Fibroblast of lung (primary cell): ENCODE measurements at regions not wholly inside any gene's neighbourhood (a gene's known extent, or its start where the extent isn't known, plus 50 kb on each side); places are given as distances from the start of the nearest gene placed in this dataset.

Source experiments
- DNase-seq, 2 donors: peaks; one replicate each; pipeline versions ENCODE4 v3.0.0 to v3.0.0-alpha.2; 2010; ENCODE audit warnings: low read depth in 2 of 2
- H2AFZ ChIP-seq: 2 replicates; pipeline ENCODE4 v1.5.1; 2012; ENCODE audit warnings: low read length, control low read depth, inconsistent platforms
- H3K27ac ChIP-seq: 2 replicates; pipeline ENCODE4 v1.5.1; 2011; ENCODE audit warnings: low read length, control low read depth; ENCODE audit not compliant: insufficient read depth
- H3K27me3 ChIP-seq: 2 replicates; pipeline ENCODE4 v1.5.1; 2011; ENCODE audit warnings: mild to moderate bottlenecking, low read length; ENCODE audit not compliant: control insufficient read depth, insufficient read depth
- H3K36me3 ChIP-seq: 2 replicates; pipeline ENCODE4 v1.5.1; 2011; ENCODE audit warnings: low read length; ENCODE audit not compliant: control insufficient read depth, insufficient read depth
- H3K4me1 ChIP-seq: 2 replicates; pipeline ENCODE4 v1.5.1; 2011; ENCODE audit warnings: low read length; ENCODE audit not compliant: control insufficient read depth, insufficient read depth; ENCODE audit errors: extremely low read depth
- H3K4me2 ChIP-seq: 2 replicates; pipeline ENCODE4 v1.5.1; 2011; ENCODE audit warnings: low read length, control low read depth; ENCODE audit not compliant: insufficient read depth; ENCODE audit errors: extremely low read depth
- H3K4me3 ChIP-seq, 4 experiments: fragments of 200-600 bp in 1 of 4; sonication (generic) in 1 of 4; replicated peaks in 1 of 4; 2 replicates each; pipeline ENCODE4 v1.5.1; 2011 to 2016; ENCODE audit warnings: low read length in 4 of 4, low read depth in 3 of 4, mild to moderate bottlenecking in 3 of 4, control low read depth in 2 of 4, inconsistent platforms in 1 of 4, mixed read lengths in 1 of 4; ENCODE audit not compliant: insufficient read depth in 1 of 4; ENCODE audit errors: control extremely low read depth in 1 of 4
- H3K79me2 ChIP-seq: 2 replicates; pipeline ENCODE4 v1.5.1; 2012; ENCODE audit warnings: mild to moderate bottlenecking, low read length, inconsistent platforms; ENCODE audit not compliant: control insufficient read depth, insufficient read depth
- H3K9ac ChIP-seq: 2 replicates; pipeline ENCODE4 v1.5.1; 2011; ENCODE audit warnings: mild to moderate bottlenecking, low read length, control low read depth; ENCODE audit not compliant: insufficient read depth
- H3K9me3 ChIP-seq: 2 replicates; pipeline ENCODE4 v1.5.1; 2012; ENCODE audit warnings: low read depth, low read length; ENCODE audit not compliant: control insufficient read depth, insufficient read depth
- H4K20me1 ChIP-seq: 2 replicates; pipeline ENCODE4 v1.5.1; 2011; ENCODE audit warnings: low read length; ENCODE audit not compliant: control insufficient read depth, insufficient read depth; ENCODE audit errors: extremely low read depth
- CTCF ChIP-seq, 2 donors: IDR thresholded peaks in 1 of 2; conservative IDR thresholded peaks in 1 of 2; 1 replicate in 1 of 2; 2 replicates in 1 of 2; pipeline ENCODE4 v1.5.1; 2011 to 2012; ENCODE audit warnings: low read length in 2 of 2, control low read depth in 1 of 2, inconsistent platforms in 1 of 2, low read depth in 1 of 2, mild to moderate bottlenecking in 1 of 2
- EZH2 ChIP-seq: IDR thresholded peaks from 2 replicates; pipeline ENCODE4 v1.5.1; 2012; ENCODE audit warnings: low read length, control low read depth, mild to moderate bottlenecking; ENCODE audit errors: missing control alignments

DNA sequence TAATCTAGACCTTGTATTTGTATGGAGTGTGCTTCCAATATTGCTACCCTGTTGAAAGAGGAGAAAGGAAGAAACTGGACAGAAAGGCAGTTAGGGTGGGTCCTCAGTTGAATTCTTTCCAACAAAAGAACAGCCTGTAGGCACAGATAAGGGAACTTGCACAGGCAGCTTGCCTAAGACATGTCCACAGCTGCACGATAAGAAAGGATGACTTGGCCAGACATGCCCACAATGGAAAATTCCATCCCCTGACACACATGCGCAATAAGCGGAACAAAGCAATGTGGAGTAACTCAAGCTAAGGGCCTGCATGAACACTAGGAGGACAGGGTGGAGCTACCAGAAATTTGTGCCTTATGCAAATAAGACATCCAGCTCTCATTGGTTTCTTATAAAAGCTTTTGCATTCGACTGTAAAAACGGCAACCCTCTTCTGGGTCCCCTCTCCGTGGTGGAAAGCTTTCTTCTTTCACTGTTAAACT, 1084.7 kb upstream of the NXPH2 start:
- no peak for TF ChIP-seq EZH2
- TF ChIP-seq CTCF (conservative IDR thresholded peaks at IDR 0.05 in 1 of 2, IDR thresholded peaks at IDR 0.05 in 1 of 2; ENCODE audit: low read depth in 1 of 2, low read length in 2 of 2), result no peak
- H3K27ac ChIP-seq, result no peak overlapping the region
- no peak overlapping the region for H3K9ac ChIP-seq
- H3K4me1 ChIP-seq, result no peaks in the 10 kb centered on the region
- DNase-seq, result peak in 1 of 2 donors; percentile 0
- H3K4me2 ChIP-seq, result no peak overlapping the region
- no peaks in the 10 kb centered on the region for H4K20me1 ChIP-seq
- no peaks in the 10 kb centered on the region for H3K9me3 ChIP-seq
- no peaks in the 10 kb centered on the region for H3K36me3 ChIP-seq
- no peaks in the 10 kb centered on the region for H3K27me3 ChIP-seq
- H2AFZ ChIP-seq, result no peak overlapping the region
- no peaks in the 10 kb centered on the region for H3K79me2 ChIP-seq
- H3K4me3 ChIP-seq, result no peak overlapping the region

DNA sequence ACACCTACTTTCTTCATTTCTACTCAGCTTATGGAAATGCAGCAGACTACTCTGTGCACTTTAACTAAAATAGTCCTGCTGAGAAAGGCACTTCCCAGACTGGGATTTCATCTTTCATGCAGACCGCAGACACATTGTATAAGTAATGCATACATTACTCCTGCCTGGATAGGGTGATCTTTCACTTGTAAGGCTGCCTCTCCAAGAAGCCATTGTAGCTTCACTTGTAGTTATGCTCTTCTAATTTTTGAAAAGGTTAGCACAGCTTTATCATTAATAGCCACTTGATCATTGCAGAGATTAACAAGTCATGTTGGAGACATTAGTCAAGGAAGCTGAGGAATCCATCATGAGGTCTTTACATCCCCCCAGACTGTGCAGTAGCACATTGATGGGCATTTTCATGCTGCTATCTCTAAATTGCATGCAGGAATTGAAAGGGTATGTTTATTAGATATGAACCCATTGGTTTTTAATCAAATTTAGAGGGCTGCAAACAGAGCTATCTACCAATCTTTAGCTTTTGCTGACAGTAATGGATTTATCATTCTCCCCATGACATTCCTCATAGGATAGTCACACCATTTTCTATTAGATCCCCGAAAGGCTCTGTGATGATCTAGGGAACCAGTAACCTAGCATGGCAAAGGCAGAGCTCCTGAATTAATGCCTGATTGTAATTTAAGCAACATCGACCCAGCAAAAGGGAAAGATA, 1074.7 kb upstream of the NXPH2 start:
- H3K9ac ChIP-seq, result no peak overlapping the region
- H3K9me3 ChIP-seq, result no peaks in the 10 kb centered on the region
- no peaks in the 10 kb centered on the region for H4K20me1 ChIP-seq
- no peak overlapping the region for H3K27ac ChIP-seq
- TF ChIP-seq CTCF (conservative IDR thresholded peaks at IDR 0.05 in 1 of 2, IDR thresholded peaks at IDR 0.05 in 1 of 2; ENCODE audit: low read depth in 1 of 2, low read length in 2 of 2), result no peak
- no peak for TF ChIP-seq EZH2
- H3K79me2 ChIP-seq, result no peaks in the 10 kb centered on the region
- no peak for DNase-seq
- H3K36me3 ChIP-seq, result no peaks in the 10 kb centered on the region
- no peaks in the 10 kb centered on the region for H3K27me3 ChIP-seq
- H3K4me2 ChIP-seq, result no peak overlapping the region
- no peak overlapping the region for H2AFZ ChIP-seq
- no peak overlapping the region for H3K4me3 ChIP-seq
- H3K4me1 ChIP-seq, result no peaks in the 10 kb centered on the region

- Histone ChIP-seq H4K20me1 (no peaks in the 10 kb centered on the region), H3K4me1 (no peaks in the 10 kb centered on the region), H2AFZ (no peak overlapping the region), H3K4me3 (no peak overlapping the region), H3K27me3 (no peaks in the 10 kb centered on the region), H3K9ac (no peak overlapping the region), H3K27ac (no peak overlapping the region), H3K4me2 (no peak overlapping the region), H3K36me3 (no peaks in the 10 kb centered on the region), H3K9me3 (no peaks in the 10 kb centered on the region), H3K79me2 (no peaks in the 10 kb centered on the region)
- TF ChIP-seq EZH2, result no peak
- TF ChIP-seq CTCF (conservative IDR thresholded peaks at IDR 0.05 in 1 of 2, IDR thresholded peaks at IDR 0.05 in 1 of 2; ENCODE audit: low read depth in 1 of 2, low read length in 2 of 2), result no peak
- DNase-seq, result no peak
These were observed 1070.2 kb upstream of the NXPH2 start for GRCh38 chr2:139850254-139850890.
